ENCODE measurements at regions not wholly inside any gene's neighbourhood (a gene's known extent, or its start where the extent isn't known, plus 50 kb on each side); places are given as distances from the start of the nearest gene placed in this dataset.

GRCh38 chr2:48131539-48132270, 182.8 kb upstream of the FOXN2 start:
- ChIA-PET CTCF (no interaction called here), POLR2A (no interaction called here)
- no peak for DNase-seq (ENCODE audit: extremely low spot score)
- TF ChIP-seq ARNT (IDR thresholded peaks at IDR 0.05) (no peak), HDGF (IDR thresholded peaks at IDR 0.05; ENCODE audit: borderline replicate concordance) (no peak), LEF1 (IDR thresholded peaks at IDR 0.05; ENCODE audit: borderline replicate concordance) (no peak), L3MBTL2 (conservative IDR thresholded peaks at IDR 0.05) (no peak)

DNA sequence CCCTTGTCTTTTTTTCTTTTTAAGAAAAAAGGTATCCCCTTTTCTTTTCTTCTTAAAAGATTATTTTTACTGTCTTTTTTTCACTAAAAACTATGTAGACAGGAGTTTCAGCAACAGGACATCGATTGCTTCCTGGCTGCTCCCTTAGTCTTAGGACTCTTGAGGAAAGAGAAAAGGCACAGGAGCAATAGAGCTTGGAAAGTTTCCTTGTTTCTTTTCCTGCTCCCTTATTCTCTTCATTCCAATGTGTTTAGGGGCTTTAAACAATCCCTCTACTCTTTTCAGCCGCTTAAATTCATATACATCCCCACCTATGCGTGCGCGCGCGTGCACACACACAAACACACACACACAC, 182.2 kb upstream of the FOXN2 start:
- no peak for DNase-seq (ENCODE audit: extremely low spot score)
- TF ChIP-seq L3MBTL2 (conservative IDR thresholded peaks at IDR 0.05) (no peak), LEF1 (IDR thresholded peaks at IDR 0.05; ENCODE audit: borderline replicate concordance) (no peak), PKNOX1 (IDR thresholded peaks at IDR 0.05) (no peak), CTBP1 (IDR thresholded peaks at IDR 0.05; ENCODE audit: borderline replicate concordance) (no peak), HDGF (IDR thresholded peaks at IDR 0.05; ENCODE audit: borderline replicate concordance) (no peak), ZNF384 (IDR thresholded peaks at IDR 0.05) (no peak), NFRKB (IDR thresholded peaks at IDR 0.05) (no peak)
- CTCF ChIA-PET = no interaction called here
- POLR2A ChIA-PET = no interaction called here

DNA sequence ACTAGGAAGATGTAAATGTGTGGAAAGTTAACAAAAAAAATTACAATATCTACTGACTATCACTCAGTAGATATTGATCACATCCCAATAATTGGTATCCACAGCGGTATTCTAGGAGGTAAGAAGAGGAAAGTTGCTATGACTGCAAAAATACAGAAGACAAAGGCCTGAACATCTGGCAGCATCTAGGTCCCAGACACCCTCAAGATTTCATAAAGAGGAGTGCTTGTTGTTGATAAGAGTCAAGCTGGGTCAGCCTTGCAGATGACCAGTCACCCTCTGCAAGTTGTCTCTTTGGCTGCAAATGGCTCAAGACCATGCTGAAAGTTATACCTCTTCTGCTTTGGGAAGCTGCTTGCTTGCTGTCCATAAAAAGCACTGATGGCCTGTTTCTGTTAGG, 179.8 kb upstream of the FOXN2 start:
- ChIA-PET POLR2A (no interaction called here), CTCF (no interaction called here)
- TF ChIP-seq ZNF384 (IDR thresholded peaks at IDR 0.05) (no peak), TARDBP (IDR thresholded peaks at IDR 0.05) (no peak), FOXA1 (IDR thresholded peaks at IDR 0.05) (no peak), HDGF (IDR thresholded peaks at IDR 0.05; ENCODE audit: borderline replicate concordance) (no peak), L3MBTL2 (conservative IDR thresholded peaks at IDR 0.05) (no peak), SUZ12 (IDR thresholded peaks at IDR 0.05) (no peak), SP1 (IDR thresholded peaks at IDR 0.05) (no peak), BHLHE40 (IDR thresholded peaks at IDR 0.05; ENCODE audit: borderline replicate concordance) (no peak), CTBP1 (IDR thresholded peaks at IDR 0.05; ENCODE audit: borderline replicate concordance) (no peak), LEF1 (IDR thresholded peaks at IDR 0.05; ENCODE audit: borderline replicate concordance) (no peak), FOXK2 (IDR thresholded peaks at IDR 0.05) (no peak), ELF4 (IDR thresholded peaks at IDR 0.05) (no peak), FOXM1 (IDR thresholded peaks at IDR 0.05; ENCODE audit: borderline replicate concordance) (no peak), ARNT (IDR thresholded peaks at IDR 0.05) (no peak), NFRKB (IDR thresholded peaks at IDR 0.05) (no peak)
- no peak for DNase-seq (ENCODE audit: extremely low spot score)

DNA sequence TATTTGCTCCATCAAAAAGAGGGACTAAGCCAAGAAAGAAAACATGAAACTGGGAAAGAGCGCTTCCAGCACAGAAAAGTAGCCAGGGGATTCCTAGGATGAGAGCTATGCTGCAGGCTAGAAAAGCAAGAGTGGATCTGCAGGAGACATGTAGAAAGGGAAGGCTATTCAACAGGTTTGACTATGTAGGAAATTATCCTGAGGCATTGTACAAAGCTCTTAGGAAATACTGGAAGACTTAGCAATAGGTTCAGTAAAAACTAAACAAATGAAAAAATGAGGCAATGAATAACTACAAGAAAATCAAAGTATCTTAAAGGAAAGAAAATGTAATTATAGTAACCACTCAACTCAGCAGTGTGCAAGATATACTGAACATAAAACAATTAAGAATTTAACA, 178.7 kb upstream of the FOXN2 start:
- no peak for TF ChIP-seq FOXM1 (IDR thresholded peaks at IDR 0.05; ENCODE audit: borderline replicate concordance)
- POLR2A ChIA-PET = no interaction called here
- CTCF ChIA-PET = no interaction called here
- no peak for DNase-seq (ENCODE audit: extremely low spot score)

DNA sequence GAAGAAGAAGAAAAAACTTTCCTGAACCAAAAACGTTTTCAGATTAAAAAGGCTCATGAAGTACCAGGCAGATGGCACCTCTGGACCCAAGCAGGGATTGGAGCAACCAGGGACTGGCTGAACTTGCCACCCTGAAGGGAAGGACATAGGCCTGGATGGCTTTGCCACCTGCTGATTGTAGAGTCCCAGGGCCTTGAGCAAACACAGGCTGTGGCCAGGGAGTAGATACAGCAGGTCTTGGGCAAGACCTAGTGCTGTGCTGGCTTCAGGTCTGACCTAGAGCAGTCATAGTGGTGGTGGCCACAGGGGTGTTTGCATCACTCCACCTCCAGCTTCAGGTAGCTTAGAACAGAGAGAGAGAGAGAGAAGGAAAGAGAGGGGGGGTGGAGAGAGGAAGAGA, 176.7 kb upstream of the FOXN2 start:
- no peak for DNase-seq (ENCODE audit: extremely low spot score)
- TF ChIP-seq CTBP1 (IDR thresholded peaks at IDR 0.05; ENCODE audit: borderline replicate concordance) (no peak), BHLHE40 (IDR thresholded peaks at IDR 0.05; ENCODE audit: borderline replicate concordance) (no peak), TARDBP (IDR thresholded peaks at IDR 0.05) (no peak), NFRKB (IDR thresholded peaks at IDR 0.05) (no peak), PKNOX1 (IDR thresholded peaks at IDR 0.05) (no peak), FOXM1 (IDR thresholded peaks at IDR 0.05; ENCODE audit: borderline replicate concordance) (no peak), ELF4 (IDR thresholded peaks at IDR 0.05) (no peak), SP1 (IDR thresholded peaks at IDR 0.05) (no peak), FOXA1 (IDR thresholded peaks at IDR 0.05) (no peak), SUZ12 (IDR thresholded peaks at IDR 0.05) (no peak), ZNF384 (IDR thresholded peaks at IDR 0.05) (no peak), L3MBTL2 (conservative IDR thresholded peaks at IDR 0.05) (no peak), ARNT (IDR thresholded peaks at IDR 0.05) (no peak), LEF1 (IDR thresholded peaks at IDR 0.05; ENCODE audit: borderline replicate concordance) (no peak), HDGF (IDR thresholded peaks at IDR 0.05; ENCODE audit: borderline replicate concordance) (no peak), FOXK2 (IDR thresholded peaks at IDR 0.05) (no peak)
- ChIA-PET CTCF (no interaction called here), POLR2A (no interaction called here)

DNA sequence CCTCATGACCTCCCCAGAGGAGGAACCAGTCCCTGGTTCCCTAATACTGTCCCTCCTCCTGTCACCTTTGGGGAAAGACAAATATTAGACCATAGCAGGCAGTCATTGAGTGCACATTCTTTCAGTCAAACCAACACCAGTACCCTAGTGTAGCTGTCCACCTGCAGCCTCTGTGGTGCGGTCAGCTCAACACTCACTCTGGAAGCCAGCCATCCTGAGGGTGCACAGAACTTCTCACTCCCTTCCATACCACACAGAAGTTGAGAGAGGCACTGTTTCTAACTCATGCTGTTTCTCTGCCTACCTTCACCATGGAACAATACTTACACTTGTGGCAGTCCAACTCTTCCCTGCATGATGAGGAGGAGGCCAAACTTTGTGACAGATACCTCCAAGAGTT, 175.6 kb upstream of the FOXN2 start:
- ChIA-PET POLR2A (no interaction called here), CTCF (no interaction called here)
- DNase-seq (ENCODE audit: extremely low spot score) = no peak
- no peak for TF ChIP-seq CTBP1 (IDR thresholded peaks at IDR 0.05; ENCODE audit: borderline replicate concordance)
- TF ChIP-seq LEF1 (IDR thresholded peaks at IDR 0.05; ENCODE audit: borderline replicate concordance) = no peak
- TF ChIP-seq PKNOX1 (IDR thresholded peaks at IDR 0.05) = no peak
- TF ChIP-seq FOXA1 (IDR thresholded peaks at IDR 0.05) = no peak
- TF ChIP-seq SP1 (IDR thresholded peaks at IDR 0.05) = no peak
- TF ChIP-seq ZNF384 (IDR thresholded peaks at IDR 0.05) = no peak
- TF ChIP-seq ELF4 (IDR thresholded peaks at IDR 0.05) = no peak
- no peak for TF ChIP-seq ARNT (IDR thresholded peaks at IDR 0.05)
- TF ChIP-seq FOXM1 (IDR thresholded peaks at IDR 0.05; ENCODE audit: borderline replicate concordance) = no peak
- TF ChIP-seq FOXK2 (IDR thresholded peaks at IDR 0.05) = no peak
- no peak for TF ChIP-seq SUZ12 (IDR thresholded peaks at IDR 0.05)
- TF ChIP-seq L3MBTL2 (conservative IDR thresholded peaks at IDR 0.05) = no peak

GRCh38 chr2:48140586-48140985, 173.9 kb upstream of the FOXN2 start:
- POLR2A ChIA-PET = no interaction called here
- no peak for DNase-seq (ENCODE audit: extremely low spot score)
- TF ChIP-seq FOXM1 (IDR thresholded peaks at IDR 0.05; ENCODE audit: borderline replicate concordance) (no peak), LEF1 (IDR thresholded peaks at IDR 0.05; ENCODE audit: borderline replicate concordance) (no peak), TARDBP (IDR thresholded peaks at IDR 0.05) (no peak), ZNF384 (IDR thresholded peaks at IDR 0.05) (no peak), FOXK2 (IDR thresholded peaks at IDR 0.05) (no peak), SUZ12 (IDR thresholded peaks at IDR 0.05) (no peak), CTBP1 (IDR thresholded peaks at IDR 0.05; ENCODE audit: borderline replicate concordance) (no peak), ARNT (IDR thresholded peaks at IDR 0.05) (no peak), SP1 (IDR thresholded peaks at IDR 0.05) (no peak), L3MBTL2 (conservative IDR thresholded peaks at IDR 0.05) (no peak), PKNOX1 (IDR thresholded peaks at IDR 0.05) (no peak), FOXA1 (IDR thresholded peaks at IDR 0.05) (no peak), NFRKB (IDR thresholded peaks at IDR 0.05) (no peak), HDGF (IDR thresholded peaks at IDR 0.05; ENCODE audit: borderline replicate concordance) (no peak), ELF4 (IDR thresholded peaks at IDR 0.05) (no peak), BHLHE40 (IDR thresholded peaks at IDR 0.05; ENCODE audit: borderline replicate concordance) (no peak)
- CTCF ChIA-PET = no interaction called here

Data from HEK293T (cell line).